GM12878 (cell line): ENCODE measurements at regions not wholly inside any gene's neighbourhood (a gene's known extent, or its start where the extent isn't known, plus 50 kb on each side); places are given as distances from the start of the nearest gene placed in this dataset.

Experiments used
- CBX3 ChIP-seq: fragments of 200-600 bp; sonication (generic); IDR thresholded peaks from 2 replicates; pipeline ENCODE4 v1.6.1; 2016; ENCODE audit warnings: low read depth, borderline replicate concordance
- E4F1 ChIP-seq: fragments of 450-650 bp; IDR thresholded peaks from 2 replicates; pipeline ENCODE4 v1.6.1; 2018; ENCODE audit warnings: borderline replicate concordance, mild to moderate bottlenecking; ENCODE audit not compliant: partially characterized antibody
- EZH2 ChIP-seq: IDR thresholded peaks from 2 replicates; pipeline ENCODE4 v1.6.1; 2012; ENCODE audit warnings: low read depth, mild to moderate bottlenecking, control low read depth, inconsistent platforms, low read length, borderline replicate concordance; ENCODE audit not compliant: control insufficient read depth
- GABPA ChIP-seq: IDR thresholded peaks from 2 replicates; pipeline ENCODE4 v1.6.1; 2014; ENCODE audit warnings: antibody characterized with exemption, low read depth, mild to moderate bottlenecking, inconsistent platforms
- GATAD2B ChIP-seq: fragments of 450-650 bp; conservative IDR thresholded peaks from 2 replicates; pipeline ENCODE4 v1.6.1; 2017; ENCODE audit warnings: low read depth, mild to moderate bottlenecking, moderate library complexity
- HCFC1 ChIP-seq: fragments of 150-350 bp; IDR thresholded peaks from 2 replicates; pipeline ENCODE4 v1.6.1; 2014; ENCODE audit warnings: low read length
- NFYB ChIP-seq: IDR thresholded peaks from 2 replicates; pipeline ENCODE4 v1.6.1; 2011; ENCODE audit warnings: low read depth, mild to moderate bottlenecking, low read length, improper control_type of control experiment, moderate library complexity; ENCODE audit not compliant: insufficient read depth
- NR2C1 ChIP-seq: fragments of 450-650 bp; IDR thresholded peaks from 2 replicates; pipeline ENCODE4 v1.6.1; 2017; ENCODE audit warnings: antibody characterized with exemption, mild to moderate bottlenecking, moderate library complexity
- RELA ChIP-seq: fragments of 450-650 bp; IDR thresholded peaks from 2 replicates; pipeline ENCODE4 v1.8.0; 2014; ENCODE audit warnings: borderline replicate concordance; ENCODE audit not compliant: partially characterized antibody
- ZBTB4 ChIP-seq: fragments of 450-650 bp; formaldehyde crosslinking; IDR thresholded peaks from 2 replicates; pipeline ENCODE4 v1.4.0; 2022; ENCODE audit warnings: mild to moderate bottlenecking, moderate library complexity
- ZNF24 ChIP-seq: fragments of 450-650 bp; IDR thresholded peaks from 2 replicates; pipeline ENCODE4 v1.6.1; 2017; ENCODE audit warnings: antibody characterized with exemption, mild to moderate bottlenecking
- TF ChIP-seq, protein P1 (sequence below), 3 experiments: IDR thresholded peaks in 2 of 3; conservative IDR thresholded peaks in 1 of 3; 2 replicates each; pipeline ENCODE4 v1.5.1; 2011; ENCODE audit warnings: low read depth in 3 of 3, low read length in 3 of 3, mild to moderate bottlenecking in 3 of 3, control low read depth in 2 of 3, moderate library complexity in 2 of 3, inconsistent platforms in 1 of 3, mixed read lengths in 1 of 3; ENCODE audit not compliant: control insufficient read depth in 2 of 3, insufficient read depth in 1 of 3; ENCODE audit errors: extremely low read depth in 1 of 3

- no peak for TF ChIP-seq ZNF24
- TF ChIP-seq EZH2: no peak
- TF ChIP-seq NFYB: no peak
- no peak for TF ChIP-seq E4F1
- no peak for TF ChIP-seq ZBTB4
- TF ChIP-seq, protein P1, sequence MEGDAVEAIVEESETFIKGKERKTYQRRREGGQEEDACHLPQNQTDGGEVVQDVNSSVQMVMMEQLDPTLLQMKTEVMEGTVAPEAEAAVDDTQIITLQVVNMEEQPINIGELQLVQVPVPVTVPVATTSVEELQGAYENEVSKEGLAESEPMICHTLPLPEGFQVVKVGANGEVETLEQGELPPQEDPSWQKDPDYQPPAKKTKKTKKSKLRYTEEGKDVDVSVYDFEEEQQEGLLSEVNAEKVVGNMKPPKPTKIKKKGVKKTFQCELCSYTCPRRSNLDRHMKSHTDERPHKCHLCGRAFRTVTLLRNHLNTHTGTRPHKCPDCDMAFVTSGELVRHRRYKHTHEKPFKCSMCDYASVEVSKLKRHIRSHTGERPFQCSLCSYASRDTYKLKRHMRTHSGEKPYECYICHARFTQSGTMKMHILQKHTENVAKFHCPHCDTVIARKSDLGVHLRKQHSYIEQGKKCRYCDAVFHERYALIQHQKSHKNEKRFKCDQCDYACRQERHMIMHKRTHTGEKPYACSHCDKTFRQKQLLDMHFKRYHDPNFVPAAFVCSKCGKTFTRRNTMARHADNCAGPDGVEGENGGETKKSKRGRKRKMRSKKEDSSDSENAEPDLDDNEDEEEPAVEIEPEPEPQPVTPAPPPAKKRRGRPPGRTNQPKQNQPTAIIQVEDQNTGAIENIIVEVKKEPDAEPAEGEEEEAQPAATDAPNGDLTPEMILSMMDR (IDR thresholded peaks at IDR 0.05 in 2 of 3, conservative IDR thresholded peaks at IDR 0.05 in 1 of 3; ENCODE audit: control insufficient read depth in 2 of 3, extremely low read depth in 1 of 3, insufficient read depth in 1 of 3, low read depth in 3 of 3, low read length in 3 of 3): no peak
- TF ChIP-seq GATAD2B: no peak
- TF ChIP-seq GABPA: no peak
- TF ChIP-seq RELA: no peak
- TF ChIP-seq NR2C1: no peak
- TF ChIP-seq CBX3: no peak
- no peak for TF ChIP-seq HCFC1
These were observed 80.3 kb upstream of the CAMK1G start (continued) for GRCh38 chr1:209503196-209503595.
